ENCODE measurements at regions not wholly inside any gene's neighbourhood (a gene's known extent, or its start where the extent isn't known, plus 50 kb on each side); places are given as distances from the start of the nearest gene placed in this dataset.

DNA sequence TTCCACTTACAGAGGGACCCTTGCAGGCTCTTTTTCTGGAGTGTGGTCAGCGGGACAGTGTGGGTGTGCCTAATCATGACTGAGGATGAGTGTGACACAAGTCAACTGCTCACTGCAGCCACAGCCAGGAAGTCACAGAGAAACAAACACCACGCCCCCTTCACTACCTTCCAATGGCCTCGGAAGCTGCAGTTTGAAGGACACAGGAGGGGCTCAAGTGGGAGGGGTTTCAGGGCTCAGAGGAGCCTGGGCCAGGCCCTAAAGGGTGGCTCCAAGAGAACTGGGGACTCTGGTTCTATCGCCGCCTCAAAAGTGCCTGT is 116.2 kb upstream of the SDK2 start:
- no peaks in the 10 kb centered on the region for H3K9me3 ChIP-seq (ENCODE audit: insufficient read depth, low read length)
- no peaks in the 10 kb centered on the region for H3K36me3 ChIP-seq (replicated peaks; ENCODE audit: low read depth, low read length)
- no peaks in the 10 kb centered on the region for H3K79me2 ChIP-seq (ENCODE audit: low read length)
- no peak overlapping the region for H2AFZ ChIP-seq (ENCODE audit: low read depth, low read length)
- no peak overlapping the region for H3K27ac ChIP-seq (ENCODE audit: low read length)
- H3K4me3 ChIP-seq (ENCODE audit: low read length): no peak overlapping the region
- no peak overlapping the region for H3K4me2 ChIP-seq (ENCODE audit: low read length)
- no peaks in the 10 kb centered on the region for H3K4me1 ChIP-seq (ENCODE audit: low read length)
- no peak for TF ChIP-seq EZH2phosphoT487 (IDR thresholded peaks at IDR 0.05; ENCODE audit: low read depth)
- TF ChIP-seq, protein P1, sequence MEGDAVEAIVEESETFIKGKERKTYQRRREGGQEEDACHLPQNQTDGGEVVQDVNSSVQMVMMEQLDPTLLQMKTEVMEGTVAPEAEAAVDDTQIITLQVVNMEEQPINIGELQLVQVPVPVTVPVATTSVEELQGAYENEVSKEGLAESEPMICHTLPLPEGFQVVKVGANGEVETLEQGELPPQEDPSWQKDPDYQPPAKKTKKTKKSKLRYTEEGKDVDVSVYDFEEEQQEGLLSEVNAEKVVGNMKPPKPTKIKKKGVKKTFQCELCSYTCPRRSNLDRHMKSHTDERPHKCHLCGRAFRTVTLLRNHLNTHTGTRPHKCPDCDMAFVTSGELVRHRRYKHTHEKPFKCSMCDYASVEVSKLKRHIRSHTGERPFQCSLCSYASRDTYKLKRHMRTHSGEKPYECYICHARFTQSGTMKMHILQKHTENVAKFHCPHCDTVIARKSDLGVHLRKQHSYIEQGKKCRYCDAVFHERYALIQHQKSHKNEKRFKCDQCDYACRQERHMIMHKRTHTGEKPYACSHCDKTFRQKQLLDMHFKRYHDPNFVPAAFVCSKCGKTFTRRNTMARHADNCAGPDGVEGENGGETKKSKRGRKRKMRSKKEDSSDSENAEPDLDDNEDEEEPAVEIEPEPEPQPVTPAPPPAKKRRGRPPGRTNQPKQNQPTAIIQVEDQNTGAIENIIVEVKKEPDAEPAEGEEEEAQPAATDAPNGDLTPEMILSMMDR (IDR thresholded peaks at IDR 0.05; ENCODE audit: low read depth, low read length): no peak
- no peaks in the 10 kb centered on the region for H4K20me1 ChIP-seq (ENCODE audit: insufficient read depth, low read length)
- H3K9ac ChIP-seq (ENCODE audit: low read length): no peak overlapping the region
- peaks cover 9% of the 10 kb centered on the region; the same call in 1 of the 2 replicates for H3K27me3 ChIP-seq (ENCODE audit: low read depth, low read length)

DNA sequence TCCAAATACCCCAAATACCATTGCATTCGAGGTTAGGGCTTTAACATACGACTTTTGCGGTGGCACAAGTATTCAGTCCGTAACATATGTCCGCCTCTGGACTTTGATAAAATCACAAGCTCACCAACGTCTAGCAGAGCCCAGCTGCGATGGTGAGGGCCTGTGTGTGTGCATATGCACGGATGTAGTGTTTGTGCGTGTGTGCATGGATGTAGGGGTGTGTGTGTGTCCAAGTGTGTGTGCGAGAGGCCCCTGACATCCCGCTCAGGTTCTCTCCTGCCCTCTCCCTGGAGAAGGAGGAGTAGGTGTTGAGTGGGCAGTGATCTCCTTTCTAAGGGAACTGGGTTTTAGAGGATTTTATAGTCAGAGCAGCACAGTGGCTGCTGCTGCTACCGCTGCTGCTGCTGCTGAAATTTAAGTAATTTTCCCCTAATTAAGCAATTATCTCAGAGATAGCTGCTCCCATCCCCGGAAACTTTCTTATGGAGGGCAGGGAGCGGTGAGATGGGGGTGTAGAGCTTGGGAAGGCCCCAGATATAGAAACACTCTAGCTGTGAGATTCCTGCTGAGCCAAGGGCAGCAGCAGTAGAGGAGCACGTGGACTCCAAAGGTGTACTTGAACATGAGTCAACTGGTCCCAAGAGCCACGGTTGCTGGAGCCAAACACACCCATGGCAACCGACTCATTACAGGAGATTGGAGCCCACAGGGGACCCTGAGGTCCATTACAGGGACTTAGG is 121.7 kb upstream of the SDK2 start:
- Histone ChIP-seq H3K9ac (ENCODE audit: low read length) (no peak overlapping the region), H4K20me1 (ENCODE audit: insufficient read depth, low read length) (no peaks in the 10 kb centered on the region), H3K27me3 (ENCODE audit: low read depth, low read length) (peaks cover 7% of the 10 kb centered on the region), H3K79me2 (ENCODE audit: low read length) (no peaks in the 10 kb centered on the region), H3K4me3 (ENCODE audit: low read length) (no peak overlapping the region), H3K4me2 (ENCODE audit: low read length) (no peak overlapping the region), H3K36me3 (replicated peaks; ENCODE audit: low read depth, low read length) (no peaks in the 10 kb centered on the region), H3K27ac (ENCODE audit: low read length) (no peak overlapping the region), H2AFZ (ENCODE audit: low read depth, low read length) (no peak overlapping the region), H3K4me1 (ENCODE audit: low read length) (no peaks in the 10 kb centered on the region), H3K9me3 (ENCODE audit: insufficient read depth, low read length) (no peaks in the 10 kb centered on the region)
- TF ChIP-seq EZH2phosphoT487 (IDR thresholded peaks at IDR 0.05; ENCODE audit: low read depth): no peak
- TF ChIP-seq, protein P1 (IDR thresholded peaks at IDR 0.05; ENCODE audit: low read depth, low read length): no peak

GRCh38 chr17:73767696-73768095 is 123.5 kb upstream of the SDK2 start:
- Histone ChIP-seq H2AFZ (ENCODE audit: low read depth, low read length) (no peak overlapping the region), H4K20me1 (ENCODE audit: insufficient read depth, low read length) (no peaks in the 10 kb centered on the region), H3K36me3 (replicated peaks; ENCODE audit: low read depth, low read length) (no peaks in the 10 kb centered on the region), H3K4me2 (ENCODE audit: low read length) (no peak overlapping the region), H3K27me3 (ENCODE audit: low read depth, low read length) (peaks cover 7% of the 10 kb centered on the region), H3K4me1 (ENCODE audit: low read length) (no peaks in the 10 kb centered on the region), H3K9me3 (ENCODE audit: insufficient read depth, low read length) (no peaks in the 10 kb centered on the region), H3K79me2 (ENCODE audit: low read length) (no peaks in the 10 kb centered on the region), H3K9ac (ENCODE audit: low read length) (no peak overlapping the region), H3K27ac (ENCODE audit: low read length) (no peak overlapping the region), H3K4me3 (ENCODE audit: low read length) (no peak overlapping the region)
- TF ChIP-seq EZH2phosphoT487 (IDR thresholded peaks at IDR 0.05; ENCODE audit: low read depth): no peak
- TF ChIP-seq, protein P1 (IDR thresholded peaks at IDR 0.05; ENCODE audit: low read depth, low read length): no peak

GRCh38 chr17:73768691-73769090 is 124.4 kb upstream of the SDK2 start:
- H3K27ac ChIP-seq (ENCODE audit: low read length): no peak overlapping the region
- no peaks in the 10 kb centered on the region for H4K20me1 ChIP-seq (ENCODE audit: insufficient read depth, low read length)
- TF ChIP-seq, protein P1 (IDR thresholded peaks at IDR 0.05; ENCODE audit: low read depth, low read length): no peak
- no peak for TF ChIP-seq EZH2phosphoT487 (IDR thresholded peaks at IDR 0.05; ENCODE audit: low read depth)
- H3K4me2 ChIP-seq (ENCODE audit: low read length): no peak overlapping the region
- peaks cover 7% of the 10 kb centered on the region for H3K27me3 ChIP-seq (ENCODE audit: low read depth, low read length)
- H3K79me2 ChIP-seq (ENCODE audit: low read length): no peaks in the 10 kb centered on the region
- H3K9me3 ChIP-seq (ENCODE audit: insufficient read depth, low read length): no peaks in the 10 kb centered on the region
- no peaks in the 10 kb centered on the region for H3K36me3 ChIP-seq (replicated peaks; ENCODE audit: low read depth, low read length)
- no peaks in the 10 kb centered on the region for H3K4me1 ChIP-seq (ENCODE audit: low read length)
- H3K9ac ChIP-seq (ENCODE audit: low read length): no peak overlapping the region
- no peak overlapping the region for H2AFZ ChIP-seq (ENCODE audit: low read depth, low read length)
- no peak overlapping the region for H3K4me3 ChIP-seq (ENCODE audit: low read length)

All from OCI-LY3 (cell line).